ENCODE measurements at regions not wholly inside any gene's neighbourhood (a gene's known extent, or its start where the extent isn't known, plus 50 kb on each side); places are given as distances from the start of the nearest gene placed in this dataset. TPM values are rescaled to one million over a fixed set of nuclear protein-coding genes. Genes with fewer than 3 reads are reported as not detected.

GRCh38 chr9:32331240-32331639, 53.2 kb upstream of the ACO1 start:
- no peaks in the 10 kb centered on the region for H3K36me3 ChIP-seq (ENCODE audit: low read depth)
- POLR2A ChIA-PET (ENCODE audit: unreplicated experiment): no interaction called here
- H3K4me1 ChIP-seq (replicated peaks; ENCODE audit: insufficient read depth): no peaks in the 10 kb centered on the region
- no peaks in the 10 kb centered on the region for H4K20me1 ChIP-seq (ENCODE audit: insufficient read depth)
- no peak overlapping the region for H3K4me3 ChIP-seq
- H3F3A ChIP-seq (ENCODE audit: insufficient read depth, low read depth): no peaks in the 10 kb centered on the region
- H3K4me2 ChIP-seq: no peak overlapping the region
- no TSS peak for BruUV-seq (replicated peaks)
- DNase-seq: no peak
- intact Hi-C loops (cut with micrococcal nuclease; ENCODE audit: unreplicated experiment): no loop called here
- H3K9me2 ChIP-seq (ENCODE audit: insufficient read depth): no peaks in the 10 kb centered on the region
- no peak overlapping the region for H3K27ac ChIP-seq
- no peaks in the 10 kb centered on the region for H3K9me3 ChIP-seq (ENCODE audit: insufficient read depth, low read depth)
- H3K79me2 ChIP-seq (ENCODE audit: low read depth): no peaks in the 10 kb centered on the region
- H3K27me3 ChIP-seq (ENCODE audit: insufficient read depth, low read depth): no peaks in the 10 kb centered on the region
- H2AFZ ChIP-seq: no peak overlapping the region
- CTCF ChIA-PET: no interaction called here
- TF ChIP-seq EZH2 (IDR thresholded peaks at IDR 0.05; ENCODE audit: low read depth): no peak
- no peak for TF ChIP-seq CTCF (conservative IDR thresholded peaks at IDR 0.05)

- no peak overlapping the region for H2AFZ ChIP-seq
- CTCF ChIA-PET: no interaction called here
- H3K4me1 ChIP-seq (replicated peaks; ENCODE audit: insufficient read depth): 0 out of 2 replicates have a peak, but pooled peaks cover 1% of the 10 kb centered on the region
- no peaks in the 10 kb centered on the region for H3K9me3 ChIP-seq (ENCODE audit: insufficient read depth, low read depth)
- no peaks in the 10 kb centered on the region for H3K36me3 ChIP-seq (ENCODE audit: low read depth)
- no peaks in the 10 kb centered on the region for H3F3A ChIP-seq (ENCODE audit: insufficient read depth, low read depth)
- H3K4me3 ChIP-seq: no peak overlapping the region
- H3K79me2 ChIP-seq (ENCODE audit: low read depth): no peaks in the 10 kb centered on the region
- no TSS peak for BruUV-seq (replicated peaks)
- TF ChIP-seq CTCF (conservative IDR thresholded peaks at IDR 0.05): no peak
- no peak for TF ChIP-seq EZH2 (IDR thresholded peaks at IDR 0.05; ENCODE audit: low read depth)
- intact Hi-C loops (cut with micrococcal nuclease; ENCODE audit: unreplicated experiment): no loop called here
- H4K20me1 ChIP-seq (ENCODE audit: insufficient read depth): no peaks in the 10 kb centered on the region
- no peak overlapping the region for H3K4me2 ChIP-seq
- H3K27me3 ChIP-seq (ENCODE audit: insufficient read depth, low read depth): no peaks in the 10 kb centered on the region
- no peak overlapping the region for H3K27ac ChIP-seq
- no peak for DNase-seq
- POLR2A ChIA-PET (ENCODE audit: unreplicated experiment): no interaction called here
- no peaks in the 10 kb centered on the region for H3K9me2 ChIP-seq (ENCODE audit: insufficient read depth)
Measured at GRCh38 chr9:32334112-32334511, 50.3 kb upstream of the ACO1 start.

Small RNAs in the stretch of these regions (microRNA-seq; reads per million reads assigned to microRNA genes)
- 2.7 reads per million for gene MIR873 (ENCODE audit: borderline number of aligned reads, borderline replicate concordance)
- gene MIR876 (ENCODE audit: borderline number of aligned reads, borderline replicate concordance): not detected

All from PC-9 (cell line).